Peyer's patch (tissue), 4 donors: ENCODE measurements at regions not wholly inside any gene's neighbourhood (a gene's known extent, or its start where the extent isn't known, plus 50 kb on each side); places are given as distances from the start of the nearest gene placed in this dataset.

Experiments used
- POLR2A ChIP-seq, 2 donors: fragments of 450-650 bp; IDR thresholded peaks; one replicate each; pipeline ENCODE4 v1.5.1; 2017; ENCODE audit warnings: antibody characterized with exemption in 2 of 2, mild to moderate bottlenecking in 2 of 2, moderate library complexity in 2 of 2
- TF ChIP-seq, protein P1 (sequence below), 6 experiments: fragments of 450-650 bp in 4 of 6; fragments of 200-600 bp in 2 of 6; sonication (generic) in 1 of 6; IDR thresholded peaks; one replicate each; pipeline ENCODE4 v1.5.1; 2017 to 2019; ENCODE audit warnings: antibody characterized with exemption in 6 of 6, mild to moderate bottlenecking in 3 of 6, moderate library complexity in 1 of 6

DNA sequence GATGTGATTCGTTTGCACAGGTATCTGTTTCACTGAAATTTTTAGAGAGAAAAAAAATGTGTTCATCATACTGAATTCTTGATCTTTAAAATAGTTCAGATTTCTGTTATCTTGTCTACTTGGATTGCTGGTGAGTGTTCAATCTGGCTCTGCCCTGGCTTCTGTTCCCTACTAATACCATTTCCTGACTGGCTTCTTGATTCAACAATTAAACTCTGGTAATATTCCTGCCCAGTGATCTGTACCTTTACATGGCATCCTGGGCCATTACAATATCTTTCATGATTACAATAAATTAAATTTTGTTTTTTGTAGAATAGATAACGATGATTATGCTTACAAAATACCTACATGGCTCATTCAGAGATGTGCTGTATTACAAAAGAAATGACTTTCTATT lies 1388.0 kb upstream of the TENM3 start:
- TF ChIP-seq POLR2A (IDR thresholded peaks at IDR 0.05): no peak
- TF ChIP-seq, protein P1, sequence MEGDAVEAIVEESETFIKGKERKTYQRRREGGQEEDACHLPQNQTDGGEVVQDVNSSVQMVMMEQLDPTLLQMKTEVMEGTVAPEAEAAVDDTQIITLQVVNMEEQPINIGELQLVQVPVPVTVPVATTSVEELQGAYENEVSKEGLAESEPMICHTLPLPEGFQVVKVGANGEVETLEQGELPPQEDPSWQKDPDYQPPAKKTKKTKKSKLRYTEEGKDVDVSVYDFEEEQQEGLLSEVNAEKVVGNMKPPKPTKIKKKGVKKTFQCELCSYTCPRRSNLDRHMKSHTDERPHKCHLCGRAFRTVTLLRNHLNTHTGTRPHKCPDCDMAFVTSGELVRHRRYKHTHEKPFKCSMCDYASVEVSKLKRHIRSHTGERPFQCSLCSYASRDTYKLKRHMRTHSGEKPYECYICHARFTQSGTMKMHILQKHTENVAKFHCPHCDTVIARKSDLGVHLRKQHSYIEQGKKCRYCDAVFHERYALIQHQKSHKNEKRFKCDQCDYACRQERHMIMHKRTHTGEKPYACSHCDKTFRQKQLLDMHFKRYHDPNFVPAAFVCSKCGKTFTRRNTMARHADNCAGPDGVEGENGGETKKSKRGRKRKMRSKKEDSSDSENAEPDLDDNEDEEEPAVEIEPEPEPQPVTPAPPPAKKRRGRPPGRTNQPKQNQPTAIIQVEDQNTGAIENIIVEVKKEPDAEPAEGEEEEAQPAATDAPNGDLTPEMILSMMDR (IDR thresholded peaks at IDR 0.05): no peak
